Thymus (tissue), 11 donors: ENCODE measurements at regions not wholly inside any gene's neighbourhood (a gene's known extent, or its start where the extent isn't known, plus 50 kb on each side); places are given as distances from the start of the nearest gene placed in this dataset.
"Not testable (repeated sequence)": the region's sequence is repeated elsewhere in the genome, so short reads cannot be mapped to it uniquely, and the experiment has no call there.

ENCODE experiments used
- DNase-seq, 9 donors: peaks; one replicate each; pipeline ENCODE4 v3.0.0-alpha.2; 2013; ENCODE audit warnings: low spot score in 9 of 9, low read depth in 6 of 9, missing footprints in 1 of 9
- H3K27ac ChIP-seq, 2 donors: one replicate each; pipeline ENCODE4 v1.5.1; 2013; ENCODE audit warnings: control low read depth in 1 of 2, low read depth in 1 of 2, low read length in 1 of 2, mild to moderate bottlenecking in 1 of 2, moderate library complexity in 1 of 2
- H3K27me3 ChIP-seq, 2 donors: one replicate each; pipeline ENCODE4 v1.5.1; 2013; ENCODE audit warnings: low read length in 1 of 2; ENCODE audit not compliant: control insufficient read depth in 2 of 2, insufficient read depth in 1 of 2
- H3K36me3 ChIP-seq, 2 donors: one replicate each; pipeline ENCODE4 v1.5.1; 2013; ENCODE audit warnings: low read length in 1 of 2, mild to moderate bottlenecking in 1 of 2, moderate library complexity in 1 of 2; ENCODE audit not compliant: control insufficient read depth in 2 of 2, insufficient read depth in 2 of 2
- H3K4me1 ChIP-seq, 2 donors: one replicate each; pipeline ENCODE4 v1.5.1; 2013; ENCODE audit warnings: low read length in 2 of 2; ENCODE audit not compliant: control insufficient read depth in 2 of 2, insufficient read depth in 2 of 2
- H3K4me3 ChIP-seq, 2 donors: one replicate each; pipeline ENCODE4 v1.5.1; 2013; ENCODE audit warnings: low read length in 2 of 2, control low read depth in 1 of 2, mild to moderate bottlenecking in 1 of 2
- H3K9me3 ChIP-seq, 2 donors: one replicate each; pipeline ENCODE4 v1.5.1; 2013; ENCODE audit warnings: low read length in 1 of 2, mild to moderate bottlenecking in 1 of 2; ENCODE audit not compliant: control insufficient read depth in 2 of 2, insufficient read depth in 1 of 2
- WGBS: extraction: QIAGEN DNeasy Blood & Tissue Kit; methylation state at CpG from one replicate; pipeline ENCODE4 v1.1.7; 2013; 5-methylcytosine and 5-hydroxymethylcytosine counted together
- donor health status: healthy.

- Histone ChIP-seq H3K4me3 (no peak overlapping the region), H3K4me1 (peaks cover 0 to 11% of the 10 kb centered on the region in 2 donors), H3K27ac (no peak overlapping the region), H3K36me3 (no peaks in the 10 kb centered on the region), H3K9me3 (no peaks in the 10 kb centered on the region), H3K27me3 (peaks cover 0 to 3% of the 10 kb centered on the region in 2 donors)
- DNase-seq = no peak
- 91% methylated on average over 20 of the region's 20 CpGs for WGBS
These were observed 73.9 kb upstream of the HPCAL1 start for GRCh38 chr2:10228611-10229365.

- Histone ChIP-seq H3K36me3 (no peaks in the 10 kb centered on the region), H3K4me3 (no peak overlapping the region), H3K4me1 (peaks cover 0 to 11% of the 10 kb centered on the region in 2 donors), H3K9me3 (no peaks in the 10 kb centered on the region), H3K27me3 (peaks cover 0 to 5% of the 10 kb centered on the region in 2 donors), H3K27ac (no peak overlapping the region)
- no peak for DNase-seq
- 93% methylated on average over 9 of the region's 9 CpGs for WGBS
These were observed 73.1 kb upstream of the HPCAL1 start for GRCh38 chr2:10229462-10230099.

- DNase-seq = no peak
- Histone ChIP-seq H3K27ac (no peak overlapping the region), H3K4me3 (no peak overlapping the region), H3K4me1 (peaks cover 0 to 7% of the 10 kb centered on the region in 2 donors), H3K36me3 (no peaks in the 10 kb centered on the region), H3K9me3 (no peaks in the 10 kb centered on the region), H3K27me3 (peaks cover 0 to 5% of the 10 kb centered on the region in 2 donors)
- 96% methylated on average over 5 of the region's 5 CpGs for WGBS
These were observed 72.2 kb upstream of the HPCAL1 start for GRCh38 chr2:10230499-10230898.

GRCh38 chr2:10230921-10231320 is 71.8 kb upstream of the HPCAL1 start:
- H3K27me3 ChIP-seq, H3K4me1 ChIP-seq, DNase-seq, H3K36me3 ChIP-seq, H3K4me3 ChIP-seq, H3K27ac ChIP-seq, H3K9me3 ChIP-seq: not testable (repeated sequence)
- WGBS = 97% methylated on average over 11 of the region's 11 CpGs

GRCh38 chr2:10231551-10232085 is 71.1 kb upstream of the HPCAL1 start:
- Histone ChIP-seq H3K4me1 (no peaks in the 10 kb centered on the region), H3K9me3 (peaks cover 0 to 2% of the 10 kb centered on the region in 2 donors), H3K36me3 (no peaks in the 10 kb centered on the region), H3K27ac (no peak overlapping the region), H3K27me3 (peaks cover 0 to 9% of the 10 kb centered on the region in 2 donors), H3K4me3 (no peak overlapping the region)
- no peak for DNase-seq
- WGBS = 94% methylated on average over 14 of the region's 14 CpGs

GRCh38 chr2:10232096-10232815 is 70.4 kb upstream of the HPCAL1 start:
- no peaks in the 10 kb centered on the region for H3K4me1 ChIP-seq
- peaks cover 0 to 13% of the 10 kb centered on the region in 2 donors for H3K27me3 ChIP-seq
- peaks cover 0 to 2% of the 10 kb centered on the region in 2 donors for H3K9me3 ChIP-seq
- no peaks in the 10 kb centered on the region for H3K36me3 ChIP-seq
- H3K4me3 ChIP-seq = no peak overlapping the region
- 94% methylated on average over 23 of the region's 23 CpGs for WGBS
- no peak for DNase-seq
- no peak overlapping the region for H3K27ac ChIP-seq

- no peaks in the 10 kb centered on the region for H3K4me1 ChIP-seq
- DNase-seq = no peak
These were observed 69.3 kb upstream of the HPCAL1 start for GRCh38 chr2:10233131-10234012.

GRCh38 chr2:10234013-10234306 is 68.7 kb upstream of the HPCAL1 start:
- H3K9me3 ChIP-seq = peaks cover 0 to 2% of the 10 kb centered on the region in 2 donors
- H3K27me3 ChIP-seq = peaks cover 0 to 20% of the 10 kb centered on the region in 2 donors
- H3K27ac ChIP-seq = no peak overlapping the region
- H3K36me3 ChIP-seq = no peaks in the 10 kb centered on the region
- 97% methylated on average over 4 of the region's 4 CpGs for WGBS
- no peak overlapping the region for H3K4me3 ChIP-seq
- no peak for DNase-seq
- H3K4me1 ChIP-seq = no peaks in the 10 kb centered on the region

More at GRCh38 chr2:10233131-10234012, 69.3 kb upstream of the HPCAL1 start:
- peaks cover 0 to 22% of the 10 kb centered on the region in 2 donors for H3K27me3 ChIP-seq
- H3K4me3 ChIP-seq = no peak overlapping the region
- WGBS = 98% methylated on average over 7 of the region's 7 CpGs
- no peaks in the 10 kb centered on the region for H3K36me3 ChIP-seq
- no peak overlapping the region for H3K27ac ChIP-seq
- peaks cover 0 to 2% of the 10 kb centered on the region in 2 donors for H3K9me3 ChIP-seq
